GM19467 (cell line): ENCODE measurements at regions not wholly inside any gene's neighbourhood (a gene's known extent, or its start where the extent isn't known, plus 50 kb on each side); places are given as distances from the start of the nearest gene placed in this dataset.
"Not testable (repeated sequence)": the region's sequence is repeated elsewhere in the genome, so short reads cannot be mapped to it uniquely, and the experiment has no call there.

Experiments used
- ATAC-seq: cut with Tn5 transposase; IDR thresholded peaks from one replicate; pipeline ENCODE4 v1.9.1; 2021; ENCODE audit warnings: mild to moderate bottlenecking, moderate library complexity; ENCODE audit not compliant: unreplicated experiment

DNA sequence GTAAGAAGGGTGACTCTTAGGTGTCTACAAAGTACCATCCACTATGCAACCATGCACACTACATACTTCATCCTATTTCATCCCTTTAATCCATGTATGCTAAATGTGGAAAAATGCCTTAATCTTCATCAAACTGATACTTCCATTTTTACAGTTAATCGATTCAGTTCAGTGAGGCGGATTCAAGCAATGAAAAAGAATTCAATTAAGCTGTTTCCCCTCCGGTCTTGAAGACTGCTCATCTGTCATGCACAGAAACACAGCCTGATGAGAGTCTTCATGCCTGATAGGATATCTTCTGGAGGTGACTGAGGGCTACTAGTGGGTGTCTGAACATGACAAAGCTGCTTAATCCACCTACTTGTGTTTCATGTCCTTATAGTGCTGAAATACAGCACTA is 270.6 kb upstream of the ALCAM start:
- no peak for ATAC-seq

DNA sequence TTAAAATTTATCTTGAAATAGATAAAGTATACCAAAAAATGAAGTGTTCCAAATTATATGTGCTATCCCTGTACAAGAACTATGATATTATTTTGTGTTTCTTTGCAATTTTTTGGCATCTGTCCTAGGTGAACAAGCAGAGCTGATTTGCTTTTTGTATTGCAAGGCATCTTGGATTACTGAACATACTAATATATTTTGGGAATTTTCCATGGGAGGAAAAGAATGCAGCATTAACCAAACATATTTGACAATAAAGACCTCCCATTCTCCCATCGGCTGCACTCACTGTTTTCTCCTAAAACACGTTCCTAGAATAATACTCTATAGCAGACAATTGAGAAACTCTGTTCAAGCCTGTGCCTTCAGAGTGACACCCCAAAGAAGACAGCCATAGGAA is 265.1 kb upstream of the ALCAM start:
- ATAC-seq, result no peak

DNA sequence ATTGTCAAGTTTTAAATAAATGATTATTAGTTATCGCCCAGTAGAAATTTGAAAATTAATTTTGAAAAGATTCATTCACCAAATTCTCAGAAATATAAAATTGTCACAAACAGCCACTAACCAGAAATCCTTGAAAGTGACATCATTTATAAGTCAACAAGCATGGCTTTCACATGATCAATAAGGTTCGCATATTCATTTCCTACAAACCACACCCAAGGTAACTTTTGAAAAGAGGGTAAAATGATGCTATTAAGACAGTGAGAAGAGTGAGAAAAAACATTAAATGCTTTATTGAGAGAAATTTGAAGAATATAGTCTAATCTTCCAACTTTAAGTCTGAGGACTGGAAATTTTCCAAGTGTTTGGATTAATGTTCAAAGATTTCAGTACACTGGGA is 263.6 kb upstream of the ALCAM start:
- ATAC-seq, result no peak

DNA sequence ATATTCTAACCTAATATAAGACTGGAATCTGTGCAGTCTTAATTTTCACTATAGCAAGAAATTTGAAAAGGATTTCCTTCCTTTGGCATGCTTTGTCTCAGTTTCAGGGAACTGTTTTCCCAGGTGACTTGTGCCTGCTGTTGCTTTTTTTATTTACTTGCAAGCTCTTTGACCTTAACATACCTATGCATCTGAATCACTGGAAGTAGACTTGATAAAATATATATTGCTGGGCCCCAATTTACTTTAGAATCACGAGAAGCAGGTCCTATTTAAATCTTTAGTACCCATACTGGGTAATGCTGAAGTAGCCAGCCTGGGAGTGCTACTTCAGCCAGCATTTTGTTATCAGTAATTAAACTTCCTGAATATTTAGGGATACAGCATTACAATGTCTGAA is 257.9 kb upstream of the ALCAM start:
- ATAC-seq, result no peak

DNA sequence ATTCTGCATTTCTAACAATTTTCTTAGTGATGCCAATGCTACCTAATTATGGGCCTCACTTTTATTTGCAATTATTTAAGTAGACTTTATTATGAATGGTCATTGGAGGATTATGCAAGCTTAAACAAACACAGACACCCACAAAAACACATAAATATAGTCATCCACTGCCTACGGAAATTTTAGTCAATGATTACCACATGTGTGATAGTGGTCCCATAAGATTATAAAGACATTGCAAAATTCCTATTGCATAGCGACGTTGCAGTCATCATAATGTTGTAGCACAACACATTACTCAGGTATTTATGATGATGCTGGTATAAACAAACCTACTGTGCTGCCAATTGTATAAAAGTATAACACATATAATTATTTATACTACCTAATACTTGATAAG is 247.8 kb upstream of the ALCAM start:
- ATAC-seq, result no peak

DNA sequence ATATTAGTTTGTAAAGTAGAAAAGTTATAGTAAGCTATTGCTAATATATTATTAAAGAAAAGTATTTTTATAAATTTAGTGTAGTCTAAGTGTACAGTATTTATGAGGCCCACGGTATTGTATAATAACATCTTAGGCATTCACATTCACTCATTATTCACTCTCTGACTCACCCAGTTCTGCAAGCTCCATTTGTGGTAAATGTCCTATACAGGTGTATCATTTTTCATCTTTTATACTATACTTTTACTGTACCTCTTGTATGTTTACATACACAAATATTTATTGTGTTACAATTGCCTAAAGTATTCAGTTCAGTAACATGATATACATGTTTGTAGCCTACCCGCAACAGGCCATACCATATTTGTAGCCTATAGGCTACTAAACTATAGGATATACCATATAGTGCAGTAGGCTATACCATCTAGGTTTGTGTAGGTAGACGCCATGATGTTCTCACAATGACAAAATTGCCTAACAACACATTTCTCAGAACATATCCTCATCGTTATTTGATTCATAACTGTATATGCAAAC is 246.8 kb upstream of the ALCAM start:
- no peak for ATAC-seq

DNA sequence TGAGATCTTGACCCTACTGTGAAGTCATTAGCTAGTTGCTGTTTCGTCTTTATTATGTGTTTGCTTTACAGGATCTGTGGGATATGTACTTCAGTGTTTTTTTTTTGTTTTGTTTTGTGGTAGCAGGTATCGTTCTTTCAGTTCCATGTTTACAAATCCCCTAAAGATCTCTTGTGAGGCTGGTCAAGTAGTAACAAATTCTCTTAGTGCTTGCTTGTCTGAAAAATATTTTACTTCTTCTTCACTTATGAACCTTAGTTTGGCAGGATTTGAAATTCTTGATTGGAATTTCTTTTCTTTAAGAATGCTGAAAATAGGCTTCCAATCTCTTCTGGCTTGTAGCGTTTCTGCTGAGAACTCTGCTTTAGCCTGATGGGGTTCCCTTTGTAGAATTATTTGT is 235.8 kb upstream of the ALCAM start:
- no peak for ATAC-seq

DNA sequence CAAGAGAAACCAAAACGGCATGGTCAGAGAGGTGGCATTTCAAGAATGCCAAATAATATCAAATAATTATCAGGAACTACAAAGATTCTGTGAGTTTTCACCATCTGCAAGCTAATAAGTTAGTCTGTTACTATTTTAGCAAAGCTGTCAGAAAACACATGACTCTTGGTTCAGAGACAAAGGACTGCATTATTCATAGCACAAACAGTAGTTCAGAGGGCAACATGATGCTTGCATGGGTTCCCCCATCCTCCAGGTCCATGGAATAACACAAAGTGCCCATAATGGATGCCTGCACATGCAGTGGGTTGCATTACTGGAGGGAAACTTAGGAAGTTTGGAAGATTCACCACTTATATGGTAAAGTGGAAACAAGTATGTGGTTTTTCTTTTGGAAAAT is 228.8 kb upstream of the ALCAM start:
- no peak for ATAC-seq

DNA sequence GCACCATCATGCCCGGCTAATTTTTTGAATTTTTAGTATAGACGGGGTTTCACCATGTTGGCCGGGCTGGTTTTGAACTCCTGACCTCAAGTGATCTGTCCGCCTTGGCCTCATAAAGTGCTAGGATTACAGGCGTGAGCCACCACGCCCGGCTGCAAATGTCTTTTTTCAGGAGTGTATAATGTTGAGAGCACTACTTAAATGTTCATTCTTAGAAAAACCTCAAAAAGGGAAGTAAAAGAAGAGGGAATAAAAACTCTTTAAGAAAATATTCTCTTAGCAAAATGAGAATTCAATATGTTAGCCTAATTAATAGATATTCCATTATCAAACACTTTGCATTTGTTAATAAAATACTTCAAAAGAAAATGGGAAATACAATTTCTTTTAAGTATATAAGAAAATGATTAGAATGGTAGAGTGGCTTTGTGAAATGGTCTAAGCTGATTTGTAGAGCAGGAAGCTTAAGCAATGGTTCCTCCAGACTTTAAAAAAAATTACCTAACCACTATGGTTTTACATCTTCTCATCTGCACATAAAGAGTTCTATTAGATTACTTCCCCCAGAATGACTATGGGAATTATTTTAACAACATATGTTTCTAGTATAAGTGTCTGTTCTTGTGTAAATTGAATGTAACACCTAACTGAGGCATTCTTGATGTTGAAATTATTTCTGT is 226.7 kb upstream of the ALCAM start:
- ATAC-seq, result no peak

DNA sequence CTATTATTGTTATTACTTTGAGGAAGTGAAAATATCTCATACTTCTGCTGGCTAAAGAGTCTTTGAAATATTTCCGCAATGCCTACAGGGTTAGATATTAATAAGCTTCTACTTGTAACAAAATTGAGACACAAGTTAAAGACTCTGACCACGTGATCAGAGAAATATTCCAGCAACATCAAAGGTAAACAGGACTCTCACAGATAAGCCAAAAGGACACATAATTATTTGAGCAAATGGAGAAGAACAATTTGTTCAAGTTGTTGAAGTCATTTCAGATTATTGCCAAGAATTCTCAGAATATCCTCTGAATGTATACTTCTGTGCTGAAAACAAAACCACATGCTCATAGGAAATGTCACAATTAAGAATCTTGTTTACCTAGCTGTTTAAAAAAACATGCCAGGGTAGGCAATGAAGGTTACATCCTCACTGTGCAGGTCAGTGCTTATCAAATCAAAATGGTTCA is 225.8 kb upstream of the ALCAM start:
- ATAC-seq, result no peak

DNA sequence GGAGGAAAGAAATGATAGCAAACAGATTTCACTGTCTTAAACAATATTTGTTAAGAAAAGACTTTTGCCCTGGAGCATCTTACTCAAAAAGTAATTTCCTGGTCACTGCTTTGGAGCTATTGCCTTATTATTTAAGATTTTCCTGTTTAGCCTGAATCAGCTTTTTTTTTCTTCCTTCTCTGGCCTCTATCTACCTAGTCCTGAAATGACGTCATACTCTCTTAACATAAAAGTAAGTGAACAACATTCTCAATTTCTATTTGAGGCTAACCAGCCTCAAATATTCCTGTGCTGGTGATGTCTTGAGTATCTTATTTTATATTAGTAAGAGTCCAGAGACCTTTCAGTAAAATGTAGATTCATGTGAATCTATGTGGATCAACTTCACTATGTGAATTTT is 221.9 kb upstream of the ALCAM start:
- ATAC-seq, result no peak

DNA sequence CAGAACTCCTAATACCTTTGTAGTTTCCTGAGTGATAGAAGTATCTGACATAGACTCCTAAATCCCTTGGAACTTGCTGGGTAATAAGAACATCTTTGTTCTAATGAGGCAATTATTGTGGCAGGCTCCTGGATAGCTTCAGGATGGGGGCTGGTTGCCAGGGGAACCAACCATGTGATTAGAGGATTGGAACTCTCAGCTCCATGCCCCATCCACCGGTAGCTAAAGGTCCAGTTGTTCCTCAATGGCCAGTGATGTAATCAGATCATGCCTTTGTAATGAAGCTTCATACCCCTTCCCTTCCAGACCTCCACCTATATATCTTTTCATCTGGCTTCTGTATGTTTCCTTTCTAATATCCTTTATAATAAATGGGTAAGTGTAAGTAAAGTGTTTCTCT is 221.2 kb upstream of the ALCAM start:
- no peak for ATAC-seq

DNA sequence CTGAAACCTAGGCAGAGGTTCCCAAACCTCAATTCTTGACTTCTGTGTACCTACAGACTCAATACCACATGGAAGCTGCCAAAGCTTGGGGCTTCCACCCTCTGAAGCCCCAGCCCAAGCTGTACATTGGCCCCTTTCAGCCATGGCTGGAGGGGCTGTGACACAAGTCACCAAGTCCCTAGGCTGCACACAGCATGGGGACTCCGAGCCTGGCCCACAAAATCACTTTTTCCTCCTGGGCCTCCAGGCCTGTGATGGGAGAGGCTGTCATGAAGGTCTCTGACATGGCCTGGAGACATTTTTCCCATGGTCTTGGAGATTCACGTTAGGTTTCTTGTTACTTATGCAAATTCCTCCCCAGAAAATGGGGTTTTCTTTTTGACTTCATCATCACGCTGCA is 217.5 kb upstream of the ALCAM start:
- not testable (repeated sequence) for ATAC-seq

DNA sequence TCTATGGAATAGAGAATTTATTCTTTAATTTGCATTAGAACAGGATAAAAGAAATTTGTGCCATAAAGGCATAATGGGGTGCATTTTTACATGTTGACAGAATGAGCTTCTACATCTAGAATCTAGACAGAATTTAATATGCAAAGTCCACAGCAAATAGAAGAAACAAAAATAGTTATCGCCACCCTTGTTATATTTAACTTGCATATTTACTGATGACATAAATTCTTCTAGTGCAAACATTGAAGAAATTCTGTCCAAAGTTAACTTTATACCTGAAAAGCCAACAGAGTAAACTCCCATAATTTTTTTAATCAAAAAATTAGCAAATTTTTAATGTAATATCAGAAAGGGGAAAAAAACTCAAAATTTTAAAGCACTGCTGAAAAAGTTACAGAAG is 213.7 kb upstream of the ALCAM start:
- no peak for ATAC-seq

DNA sequence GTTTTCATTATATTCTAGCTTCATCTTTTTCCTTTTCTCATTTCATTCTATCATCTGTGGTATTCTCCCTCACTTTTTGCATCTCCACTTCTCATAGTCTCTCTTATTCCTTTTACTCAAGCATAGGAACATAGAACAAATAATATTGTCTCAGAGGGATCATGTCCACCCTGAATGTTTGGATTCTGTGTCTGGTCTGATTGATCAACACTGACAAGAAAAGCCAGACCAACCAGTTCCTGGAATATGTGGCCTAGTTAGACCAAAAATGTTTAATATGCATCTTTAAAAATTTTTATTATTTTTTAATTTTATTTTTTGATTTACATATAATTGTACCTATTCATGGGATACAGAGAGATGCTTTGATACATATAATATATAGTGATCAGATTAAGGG is 212.0 kb upstream of the ALCAM start:
- ATAC-seq, result no peak

DNA sequence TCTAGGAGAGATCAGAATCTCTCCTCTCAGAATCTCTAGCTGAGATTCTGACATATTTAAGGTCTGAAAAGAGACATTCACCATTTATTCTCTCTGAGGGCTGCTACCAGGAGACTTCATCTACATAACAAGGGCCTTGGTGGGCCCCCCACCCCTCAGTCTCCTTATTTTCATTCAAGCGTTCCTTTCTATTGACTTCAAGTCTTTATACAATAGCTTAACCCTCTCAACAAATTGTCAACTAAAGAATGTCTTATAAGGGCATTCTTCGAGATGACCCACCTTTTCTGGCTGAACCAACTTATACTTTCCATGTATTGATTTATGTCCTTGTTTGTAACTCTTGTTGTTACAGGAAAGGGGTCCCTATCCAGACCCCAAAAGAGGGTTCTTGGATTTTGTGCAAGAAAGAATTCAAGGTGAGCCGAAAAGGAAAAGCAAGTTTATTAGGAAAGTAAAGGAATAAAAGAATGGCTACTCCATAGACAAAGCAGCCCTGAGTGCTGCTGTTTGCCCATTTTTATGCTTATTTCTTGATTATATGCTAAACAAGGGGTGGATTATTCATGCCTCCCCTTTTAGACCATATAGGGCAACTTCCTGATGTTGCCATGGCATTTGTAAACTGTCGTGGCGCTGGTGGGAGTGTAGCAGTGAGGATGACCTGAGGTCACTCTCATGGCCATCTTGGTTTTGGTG is 209.5 kb upstream of the ALCAM start:
- ATAC-seq, result no peak

DNA sequence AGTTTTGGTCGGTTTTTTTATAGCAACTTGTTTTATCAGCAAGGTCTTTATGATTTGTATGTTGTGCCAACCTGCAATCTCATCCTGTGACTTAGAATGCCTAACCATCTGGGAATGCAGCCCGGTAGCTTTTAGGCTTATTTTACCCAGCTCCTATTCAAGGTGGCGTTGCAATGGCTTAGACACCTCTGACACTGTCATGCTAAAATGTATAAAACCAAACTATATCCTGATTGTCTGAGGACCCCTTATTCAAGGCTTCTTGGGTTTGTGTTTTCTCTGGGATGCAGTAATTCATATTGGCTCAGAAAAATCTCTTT is 209.0 kb upstream of the ALCAM start:
- ATAC-seq, result no peak

DNA sequence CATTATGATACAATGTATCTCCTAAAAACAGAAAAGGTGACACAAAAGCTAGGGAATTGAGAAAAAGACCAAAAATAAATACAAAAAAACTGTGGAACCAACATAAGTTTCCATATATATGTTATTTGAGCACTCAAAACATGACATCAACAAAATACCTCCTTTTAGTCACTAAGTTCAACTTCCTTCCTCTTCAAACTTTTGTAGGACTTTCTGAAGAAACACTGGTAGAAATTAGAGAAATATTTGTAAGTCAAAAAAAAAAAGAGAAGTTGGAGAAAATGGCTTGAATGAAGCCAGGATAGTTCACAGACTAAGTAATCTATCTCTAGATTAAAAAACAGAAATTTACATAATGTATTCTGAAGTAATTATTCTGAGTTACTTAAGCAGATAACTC is 208.4 kb upstream of the ALCAM start:
- no peak for ATAC-seq

DNA sequence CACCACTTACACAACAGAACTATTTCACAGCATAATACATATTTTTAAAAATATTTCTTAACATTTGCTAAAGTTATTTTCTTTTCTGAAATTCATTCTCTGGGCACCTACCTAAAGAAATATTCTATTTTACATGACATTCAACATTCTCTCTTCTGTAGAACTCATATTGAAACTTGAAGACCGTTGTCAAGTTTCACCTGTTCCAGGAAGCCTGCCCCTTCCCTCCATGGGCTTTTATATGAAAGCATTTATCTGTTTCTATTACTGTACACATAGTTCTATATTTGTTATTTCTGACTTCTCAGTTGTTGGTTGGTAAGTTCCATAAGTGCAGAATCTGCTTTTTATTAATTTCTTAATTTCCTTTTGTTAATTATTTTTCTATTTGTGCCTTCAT is 204.3 kb upstream of the ALCAM start:
- ATAC-seq, result no peak

DNA sequence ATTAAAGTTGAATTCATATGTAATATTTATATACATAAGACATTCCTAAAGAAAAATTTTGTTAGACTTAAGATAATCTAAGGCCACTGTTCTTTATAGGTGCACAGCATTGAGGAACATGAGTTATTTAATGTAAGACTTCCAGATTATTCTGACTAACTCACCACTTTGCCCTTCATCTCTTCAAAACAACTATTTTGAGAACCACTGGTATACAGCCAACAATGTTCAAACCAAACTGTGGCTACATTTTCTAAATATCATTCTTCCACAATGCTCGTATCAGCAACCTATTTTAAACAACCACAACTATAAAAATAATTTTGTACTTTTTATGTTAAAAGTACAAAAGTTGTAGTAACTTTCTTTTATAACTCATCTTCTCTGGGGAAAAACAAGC is 199.8 kb upstream of the ALCAM start:
- ATAC-seq, result no peak

DNA sequence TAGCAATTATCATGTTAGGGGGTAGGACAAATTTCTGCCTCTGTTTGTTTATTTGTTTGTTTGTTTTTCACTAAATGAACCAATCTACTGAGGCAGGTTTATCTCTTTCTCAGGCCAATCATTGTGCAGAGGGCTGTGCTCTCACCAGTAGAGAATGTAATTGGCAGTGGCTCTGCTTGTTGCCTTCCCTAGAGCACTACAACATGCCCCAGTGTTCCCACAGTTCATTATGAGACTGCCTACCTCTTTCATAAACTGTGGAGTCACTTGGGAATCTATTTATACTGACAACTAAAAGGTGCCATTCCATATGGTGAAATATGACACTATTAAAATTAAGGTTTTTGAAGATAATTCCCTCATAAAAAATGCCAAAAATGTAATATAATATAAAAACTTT is 196.3 kb upstream of the ALCAM start:
- ATAC-seq, result no peak

DNA sequence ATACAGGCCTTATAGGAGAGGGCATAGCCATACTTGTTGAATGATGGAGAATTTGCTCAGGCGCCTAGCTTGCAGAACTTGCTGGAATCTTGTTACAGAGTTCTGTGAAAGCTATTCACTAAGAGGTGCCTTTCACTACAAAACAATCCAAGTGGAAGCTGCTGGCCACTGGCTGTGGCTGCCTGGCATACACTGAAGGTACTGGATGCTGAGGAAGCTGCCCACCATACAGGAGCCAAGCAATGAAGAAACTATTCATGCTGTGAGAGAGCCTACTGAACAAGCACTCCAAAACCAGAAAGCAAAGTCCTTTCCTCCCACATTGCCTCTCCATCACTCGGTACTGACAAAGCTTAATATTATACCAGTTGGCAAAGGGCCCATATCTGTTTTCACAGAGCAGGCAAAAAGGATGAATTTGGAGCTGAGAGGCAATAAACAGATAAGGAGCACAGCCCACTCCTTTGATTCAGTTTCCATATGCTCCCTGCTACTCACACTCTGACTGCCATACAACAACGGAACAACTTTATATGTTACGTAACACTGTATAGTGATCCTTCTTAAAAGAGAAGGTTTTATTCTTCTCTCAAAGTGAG is 192.6 kb upstream of the ALCAM start:
- no peak for ATAC-seq
